DOHH2 (cell line): ENCODE measurements at regions not wholly inside any gene's neighbourhood (a gene's known extent, or its start where the extent isn't known, plus 50 kb on each side); places are given as distances from the start of the nearest gene placed in this dataset.

Experiments
- H3F3A ChIP-seq: fragments of 200-600 bp; sonication (generic), shearing (Covaris generic); 2 replicates; pipeline ENCODE4 v1.6.0; 2016; ENCODE audit warnings: antibody characterized with exemption, mild to moderate bottlenecking; ENCODE audit not compliant: control insufficient read depth, insufficient read depth
- H3K27ac ChIP-seq: fragments of 200-600 bp; sonication (generic); 2 replicates; pipeline ENCODE4 v1.5.1; 2014; ENCODE audit warnings: low read depth, mild to moderate bottlenecking, low read length, moderate library complexity
- H3K27me3 ChIP-seq: fragments of 200-600 bp; sonication (generic); 2 replicates; pipeline ENCODE4 v1.6.1; 2014; ENCODE audit warnings: mild to moderate bottlenecking, low read length, mixed read lengths; ENCODE audit not compliant: control insufficient read depth
- H3K36me3 ChIP-seq: fragments of 200-600 bp; sonication (generic); 2 replicates; pipeline ENCODE4 v1.6.1; 2014; ENCODE audit warnings: mild to moderate bottlenecking, low read length, moderate library complexity, mixed read lengths; ENCODE audit not compliant: control insufficient read depth
- H3K4me1 ChIP-seq: fragments of 200-600 bp; sonication (generic); 2 replicates; pipeline ENCODE4 v1.6.1; 2014; ENCODE audit warnings: mild to moderate bottlenecking, low read length, mixed read lengths; ENCODE audit not compliant: control insufficient read depth
- H3K4me2 ChIP-seq: fragments of 200-600 bp; sonication (generic); 2 replicates; pipeline ENCODE4 v1.6.0; 2014; ENCODE audit warnings: mild to moderate bottlenecking, low read length, moderate library complexity
- H3K4me3 ChIP-seq: fragments of 200-600 bp; sonication (generic); 2 replicates; pipeline ENCODE4 v1.5.1; 2014; ENCODE audit warnings: mild to moderate bottlenecking, low read length, mixed read lengths
- H3K79me2 ChIP-seq: fragments of 200-600 bp; sonication (generic); 2 replicates; pipeline ENCODE4 v1.6.1; 2014; ENCODE audit warnings: mild to moderate bottlenecking, low read length, mixed read lengths; ENCODE audit not compliant: control insufficient read depth
- H3K9me2 ChIP-seq: fragments of 200-600 bp; sonication (generic); replicated peaks from 2 replicates; pipeline ENCODE4 v1.6.1; 2014; ENCODE audit warnings: mild to moderate bottlenecking, low read length, mixed read lengths; ENCODE audit not compliant: control insufficient read depth
- H3K9me3 ChIP-seq: fragments of 200-600 bp; sonication (generic); 2 replicates; pipeline ENCODE4 v1.6.1; 2014; ENCODE audit warnings: antibody characterized with exemption, low read length, mixed read lengths; ENCODE audit not compliant: control insufficient read depth, insufficient read depth
- H4K20me1 ChIP-seq: fragments of 200-600 bp; sonication (generic); 2 replicates; pipeline ENCODE4 v1.6.0; 2014; ENCODE audit warnings: low read depth, mild to moderate bottlenecking, antibody characterized with exemption, low read length, moderate library complexity; ENCODE audit not compliant: control insufficient read depth, insufficient read depth
- CTCF ChIP-seq: fragments of 200-600 bp; sonication (generic); IDR thresholded peaks from one replicate; pipeline ENCODE4 v1.5.1; 2014; ENCODE audit warnings: antibody characterized with exemption, mild to moderate bottlenecking, low read depth, low read length; ENCODE audit not compliant: poor library complexity, severe bottlenecking
- EZH2phosphoT487 ChIP-seq: fragments of 200-600 bp; sonication (generic); IDR thresholded peaks from 2 replicates; pipeline ENCODE4 v1.6.1; 2017; ENCODE audit warnings: borderline replicate concordance, mild to moderate bottlenecking, antibody characterized with exemption, low read length, moderate library complexity, mixed read lengths

GRCh38 chr2:60106836-60107529, 446.5 kb downstream of the BCL11A start:
- H3K9me2 ChIP-seq: no peaks in the 10 kb centered on the region
- H4K20me1 ChIP-seq: no peaks in the 10 kb centered on the region
- no peak overlapping the region for H3K4me2 ChIP-seq
- H3K79me2 ChIP-seq: no peaks in the 10 kb centered on the region
- peaks cover 16% of the 10 kb centered on the region for H3K4me1 ChIP-seq
- TF ChIP-seq CTCF: no peak
- TF ChIP-seq EZH2phosphoT487: no peak
- H3K9me3 ChIP-seq: no peaks in the 10 kb centered on the region
- H3K4me3 ChIP-seq: no peak overlapping the region
- no peaks in the 10 kb centered on the region for H3K36me3 ChIP-seq
- H3K27me3 ChIP-seq: no peaks in the 10 kb centered on the region
- no peak overlapping the region for H3K27ac ChIP-seq
- H3F3A ChIP-seq: no peaks in the 10 kb centered on the region

DNA sequence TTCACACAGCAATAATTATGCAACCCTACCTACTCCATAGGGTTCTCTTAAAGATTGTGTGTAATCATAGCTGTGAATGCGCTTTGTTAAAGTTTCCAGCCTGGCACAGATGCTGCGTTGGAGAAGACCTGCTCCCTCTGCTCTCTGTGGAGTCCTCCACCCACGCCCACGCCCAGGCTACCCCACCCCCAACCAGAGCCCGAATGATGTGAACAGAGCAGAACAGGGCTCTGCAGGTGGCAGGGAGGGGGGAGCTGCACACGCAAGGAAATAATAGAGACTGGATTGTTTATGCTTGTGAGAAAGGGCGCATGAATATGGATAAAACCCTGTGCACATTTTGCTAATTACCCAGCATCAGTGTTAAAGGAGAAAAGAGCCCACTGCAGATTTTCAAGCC, 447.5 kb downstream of the BCL11A start:
- TF ChIP-seq CTCF (no peak), EZH2phosphoT487 (no peak)
- H3K9me3 ChIP-seq: no peaks in the 10 kb centered on the region
- H3K27ac ChIP-seq: no peak overlapping the region
- peaks cover 17% of the 10 kb centered on the region for H3K4me1 ChIP-seq
- no peaks in the 10 kb centered on the region for H3K79me2 ChIP-seq
- H3K4me3 ChIP-seq: no peak overlapping the region
- no peaks in the 10 kb centered on the region for H3K9me2 ChIP-seq
- no peak overlapping the region for H3K4me2 ChIP-seq
- no peaks in the 10 kb centered on the region for H3K27me3 ChIP-seq
- no peaks in the 10 kb centered on the region for H3K36me3 ChIP-seq
- H4K20me1 ChIP-seq: no peaks in the 10 kb centered on the region
- H3F3A ChIP-seq: no peaks in the 10 kb centered on the region

- no peaks in the 10 kb centered on the region for H3F3A ChIP-seq
- H3K79me2 ChIP-seq: no peaks in the 10 kb centered on the region
- H3K36me3 ChIP-seq: no peaks in the 10 kb centered on the region
- no peaks in the 10 kb centered on the region for H3K9me2 ChIP-seq
- H3K27ac ChIP-seq: no peak overlapping the region
- H4K20me1 ChIP-seq: no peaks in the 10 kb centered on the region
- TF ChIP-seq EZH2phosphoT487 (no peak), CTCF (no peak)
- peak overlapping the region; percentile 46 for H3K4me2 ChIP-seq
- H3K9me3 ChIP-seq: peaks cover 2% of the 10 kb centered on the region; the same call in 1 of the 2 replicates
- peaks cover 25% of the 10 kb centered on the region for H3K4me1 ChIP-seq
- no peaks in the 10 kb centered on the region for H3K27me3 ChIP-seq
- H3K4me3 ChIP-seq: 0 out of 2 replicates have a peak overlapping the region, but pooled peaks have one; percentile 7
These were observed 448.6 kb downstream of the BCL11A start for GRCh38 chr2:60104514-60105505.
